SK-N-SH treated with all-trans-retinoic acid at 6 μM for 48 hours (cell line): ENCODE measurements at regions not wholly inside any gene's neighbourhood (a gene's known extent, or its start where the extent isn't known, plus 50 kb on each side); places are given as distances from the start of the nearest gene placed in this dataset.

ENCODE experiments used
- ATAC-seq: fragments of 200-7000 bp; cut with Tn5 transposase; 3 replicates; pipeline ENCODE4 v1.9.1; 2020; ENCODE audit warnings: mild to moderate bottlenecking, moderate library complexity
- ARNTL ChIP-seq: fragments of 450-650 bp; formaldehyde crosslinking; IDR thresholded peaks from 2 replicates; pipeline ENCODE4 v1.5.0; 2020; ENCODE audit warnings: low read depth, mild to moderate bottlenecking, moderate library complexity, borderline replicate concordance
- BACH2 ChIP-seq: fragments of 250-450 bp; sonication (Bioruptor Pico); IDR thresholded peaks from 2 replicates; pipeline ENCODE4 v1.9.0; 2021; ENCODE audit warnings: mild to moderate bottlenecking, borderline replicate concordance
- CSDC2 ChIP-seq: fragments of 250-450 bp; sonication (Bioruptor Pico); IDR thresholded peaks from 2 replicates; pipeline ENCODE4 v1.5.0; 2020; ENCODE audit warnings: mild to moderate bottlenecking, moderate library complexity
- ESRRG ChIP-seq: fragments of 250-450 bp; sonication (Bioruptor Pico); IDR thresholded peaks from 2 replicates; pipeline ENCODE4 v1.6.1; 2021; ENCODE audit warnings: mild to moderate bottlenecking
- GLIS3 ChIP-seq: fragments of 250-450 bp; sonication (Bioruptor Pico); IDR thresholded peaks from 2 replicates; pipeline ENCODE4 v1.5.0; 2020; ENCODE audit warnings: mild to moderate bottlenecking, moderate library complexity
- ISL1 ChIP-seq: fragments of 250-450 bp; sonication (Bioruptor Pico); IDR thresholded peaks from 2 replicates; pipeline ENCODE4 v2.1.2; 2022; ENCODE audit warnings: mild to moderate bottlenecking, moderate library complexity
- OSR1 ChIP-seq: fragments of 250-450 bp; sonication (Bioruptor Pico); IDR thresholded peaks from 2 replicates; pipeline ENCODE4 v1.8.0; 2022; ENCODE audit warnings: moderate library complexity, mild to moderate bottlenecking, inconsistent platforms
- PPARA ChIP-seq: fragments of 250-450 bp; sonication (Bioruptor Pico); IDR thresholded peaks from 2 replicates; pipeline ENCODE4 v1.5.0; 2020; ENCODE audit warnings: mild to moderate bottlenecking, borderline replicate concordance
- RARB ChIP-seq: fragments of 250-450 bp; sonication (Bioruptor Pico); IDR thresholded peaks from 2 replicates; pipeline ENCODE4 v1.8.0; 2021; ENCODE audit warnings: mild to moderate bottlenecking, moderate library complexity
- SNAI2 ChIP-seq: fragments of 250-450 bp; sonication (Bioruptor Pico); IDR thresholded peaks from 2 replicates; pipeline ENCODE4 v1.5.0; 2020; ENCODE audit warnings: mild to moderate bottlenecking, moderate library complexity
- TOX ChIP-seq: fragments of 250-450 bp; sonication (Bioruptor Pico); IDR thresholded peaks from 2 replicates; pipeline ENCODE4 v1.8.0; 2021; ENCODE audit warnings: mild to moderate bottlenecking, moderate library complexity, borderline replicate concordance
- ZC3H10 ChIP-seq: fragments of 250-450 bp; sonication (Bioruptor Pico); IDR thresholded peaks from 2 replicates; pipeline ENCODE4 v1.5.1; 2021; ENCODE audit warnings: mild to moderate bottlenecking, moderate library complexity
- ZFP3 ChIP-seq: fragments of 250-450 bp; sonication (Bioruptor Pico); IDR thresholded peaks from 2 replicates; pipeline ENCODE4 v1.5.0; 2020; ENCODE audit warnings: mild to moderate bottlenecking, moderate library complexity
- ZFP30 ChIP-seq: fragments of 450-650 bp; formaldehyde crosslinking; IDR thresholded peaks from 2 replicates; pipeline ENCODE4 v1.5.0; 2022; ENCODE audit warnings: mild to moderate bottlenecking, moderate library complexity
- ZNF565 ChIP-seq: fragments of 450-650 bp; formaldehyde crosslinking; conservative IDR thresholded peaks from 2 replicates; pipeline ENCODE4 v1.5.0; 2020; ENCODE audit warnings: low read depth, mild to moderate bottlenecking, moderate library complexity
- ZNF70 ChIP-seq: fragments of 450-650 bp; formaldehyde crosslinking; IDR thresholded peaks from 2 replicates; pipeline ENCODE4 v1.5.0; 2020; ENCODE audit warnings: mild to moderate bottlenecking, moderate library complexity
- ZNF8 ChIP-seq: fragments of 450-650 bp; formaldehyde crosslinking; IDR thresholded peaks from 2 replicates; pipeline ENCODE4 v1.5.0; 2020; ENCODE audit warnings: mild to moderate bottlenecking, moderate library complexity
- TF ChIP-seq, protein P1 (sequence below): fragments of 250-450 bp; sonication (Bioruptor Pico); IDR thresholded peaks from 2 replicates; pipeline ENCODE4 v1.5.0; 2020; ENCODE audit warnings: mild to moderate bottlenecking, moderate library complexity
- TF ChIP-seq, protein P2 (sequence below): fragments of 250-450 bp; sonication (Bioruptor Pico); IDR thresholded peaks from 2 replicates; pipeline ENCODE4 v1.5.1; 2021; ENCODE audit warnings: mild to moderate bottlenecking, moderate library complexity
- TF ChIP-seq, protein P3 (sequence below): fragments of 250-450 bp; sonication (Bioruptor Pico); IDR thresholded peaks from 2 replicates; pipeline ENCODE4 v1.8.0; 2020; ENCODE audit warnings: mild to moderate bottlenecking, moderate library complexity, borderline replicate concordance
- TF ChIP-seq, protein P4 (sequence below): fragments of 250-450 bp; sonication (Bioruptor Pico); IDR thresholded peaks from 2 replicates; pipeline ENCODE4 v1.5.1; 2020; ENCODE audit warnings: low read depth, mild to moderate bottlenecking, moderate library complexity
- TF ChIP-seq, protein P5 (sequence below): fragments of 250-450 bp; sonication (Bioruptor Pico); IDR thresholded peaks from 2 replicates; pipeline ENCODE4 v1.8.0; 2021; ENCODE audit warnings: low read depth, mild to moderate bottlenecking, moderate library complexity, borderline replicate concordance

DNA sequence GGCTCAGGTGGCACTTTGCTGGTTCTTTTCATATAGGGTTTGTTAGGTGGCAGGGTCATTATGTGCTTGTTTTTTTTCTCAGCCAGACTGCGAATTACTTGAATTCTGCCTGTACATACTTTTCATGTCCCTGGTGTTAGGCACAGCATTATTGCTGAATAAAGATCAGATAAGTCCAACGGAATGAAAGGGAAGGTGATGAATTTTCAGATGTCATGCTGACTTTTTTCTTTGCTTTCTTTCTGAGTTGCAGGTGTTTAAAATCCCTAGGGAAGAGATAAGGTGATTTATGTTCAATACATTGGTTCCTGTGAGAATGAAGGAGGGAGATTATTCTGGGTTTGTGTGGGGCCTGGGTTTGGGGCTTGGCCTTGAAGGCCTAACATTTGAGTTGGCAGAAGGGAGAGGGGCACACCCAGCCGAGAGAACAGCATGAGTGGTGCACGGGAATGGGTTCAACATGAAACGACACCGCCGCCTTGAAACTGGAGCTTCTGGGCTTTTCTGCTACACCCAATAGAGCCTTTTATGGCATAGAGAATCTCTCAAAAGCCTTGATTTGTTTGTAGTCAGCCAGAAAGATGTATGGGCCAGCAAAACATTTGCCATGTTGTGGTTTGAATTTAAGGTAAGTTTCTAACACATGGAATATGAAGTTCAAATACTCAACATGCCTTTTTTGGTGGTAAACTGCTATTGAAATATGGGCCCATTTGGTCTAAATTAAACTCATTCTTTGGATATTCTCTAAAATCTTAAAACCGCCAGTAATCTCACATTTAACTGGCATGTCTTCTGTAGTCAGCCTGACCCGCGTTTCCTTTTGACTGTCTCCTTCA is 477.0 kb downstream of the PCNX1 start:
- TF ChIP-seq ARNTL = no peak
- TF ChIP-seq ISL1 = no peak
- TF ChIP-seq TOX (CRISPR knock-in tag) = no peak
- TF ChIP-seq OSR1 (CRISPR knock-in tag) = no peak
- TF ChIP-seq, protein P1, sequence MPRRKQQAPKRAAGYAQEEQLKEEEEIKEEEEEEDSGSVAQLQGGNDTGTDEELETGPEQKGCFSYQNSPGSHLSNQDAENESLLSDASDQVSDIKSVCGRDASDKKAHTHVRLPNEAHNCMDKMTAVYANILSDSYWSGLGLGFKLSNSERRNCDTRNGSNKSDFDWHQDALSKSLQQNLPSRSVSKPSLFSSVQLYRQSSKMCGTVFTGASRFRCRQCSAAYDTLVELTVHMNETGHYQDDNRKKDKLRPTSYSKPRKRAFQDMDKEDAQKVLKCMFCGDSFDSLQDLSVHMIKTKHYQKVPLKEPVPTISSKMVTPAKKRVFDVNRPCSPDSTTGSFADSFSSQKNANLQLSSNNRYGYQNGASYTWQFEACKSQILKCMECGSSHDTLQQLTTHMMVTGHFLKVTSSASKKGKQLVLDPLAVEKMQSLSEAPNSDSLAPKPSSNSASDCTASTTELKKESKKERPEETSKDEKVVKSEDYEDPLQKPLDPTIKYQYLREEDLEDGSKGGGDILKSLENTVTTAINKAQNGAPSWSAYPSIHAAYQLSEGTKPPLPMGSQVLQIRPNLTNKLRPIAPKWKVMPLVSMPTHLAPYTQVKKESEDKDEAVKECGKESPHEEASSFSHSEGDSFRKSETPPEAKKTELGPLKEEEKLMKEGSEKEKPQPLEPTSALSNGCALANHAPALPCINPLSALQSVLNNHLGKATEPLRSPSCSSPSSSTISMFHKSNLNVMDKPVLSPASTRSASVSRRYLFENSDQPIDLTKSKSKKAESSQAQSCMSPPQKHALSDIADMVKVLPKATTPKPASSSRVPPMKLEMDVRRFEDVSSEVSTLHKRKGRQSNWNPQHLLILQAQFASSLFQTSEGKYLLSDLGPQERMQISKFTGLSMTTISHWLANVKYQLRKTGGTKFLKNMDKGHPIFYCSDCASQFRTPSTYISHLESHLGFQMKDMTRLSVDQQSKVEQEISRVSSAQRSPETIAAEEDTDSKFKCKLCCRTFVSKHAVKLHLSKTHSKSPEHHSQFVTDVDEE (CRISPR knock-in tag) = no peak
- TF ChIP-seq GLIS3 (CRISPR knock-in tag) = no peak
- TF ChIP-seq, protein P2, sequence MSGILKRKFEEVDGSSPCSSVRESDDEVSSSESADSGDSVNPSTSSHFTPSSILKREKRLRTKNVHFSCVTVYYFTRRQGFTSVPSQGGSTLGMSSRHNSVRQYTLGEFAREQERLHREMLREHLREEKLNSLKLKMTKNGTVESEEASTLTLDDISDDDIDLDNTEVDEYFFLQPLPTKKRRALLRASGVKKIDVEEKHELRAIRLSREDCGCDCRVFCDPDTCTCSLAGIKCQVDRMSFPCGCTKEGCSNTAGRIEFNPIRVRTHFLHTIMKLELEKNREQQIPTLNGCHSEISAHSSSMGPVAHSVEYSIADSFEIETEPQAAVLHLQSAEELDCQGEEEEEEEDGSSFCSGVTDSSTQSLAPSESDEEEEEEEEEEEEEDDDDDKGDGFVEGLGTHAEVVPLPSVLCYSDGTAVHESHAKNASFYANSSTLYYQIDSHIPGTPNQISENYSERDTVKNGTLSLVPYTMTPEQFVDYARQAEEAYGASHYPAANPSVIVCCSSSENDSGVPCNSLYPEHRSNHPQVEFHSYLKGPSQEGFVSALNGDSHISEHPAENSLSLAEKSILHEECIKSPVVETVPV (CRISPR knock-in tag) = no peak
- no peak for TF ChIP-seq ZNF8 (CRISPR knock-in tag)
- TF ChIP-seq, protein P3, sequence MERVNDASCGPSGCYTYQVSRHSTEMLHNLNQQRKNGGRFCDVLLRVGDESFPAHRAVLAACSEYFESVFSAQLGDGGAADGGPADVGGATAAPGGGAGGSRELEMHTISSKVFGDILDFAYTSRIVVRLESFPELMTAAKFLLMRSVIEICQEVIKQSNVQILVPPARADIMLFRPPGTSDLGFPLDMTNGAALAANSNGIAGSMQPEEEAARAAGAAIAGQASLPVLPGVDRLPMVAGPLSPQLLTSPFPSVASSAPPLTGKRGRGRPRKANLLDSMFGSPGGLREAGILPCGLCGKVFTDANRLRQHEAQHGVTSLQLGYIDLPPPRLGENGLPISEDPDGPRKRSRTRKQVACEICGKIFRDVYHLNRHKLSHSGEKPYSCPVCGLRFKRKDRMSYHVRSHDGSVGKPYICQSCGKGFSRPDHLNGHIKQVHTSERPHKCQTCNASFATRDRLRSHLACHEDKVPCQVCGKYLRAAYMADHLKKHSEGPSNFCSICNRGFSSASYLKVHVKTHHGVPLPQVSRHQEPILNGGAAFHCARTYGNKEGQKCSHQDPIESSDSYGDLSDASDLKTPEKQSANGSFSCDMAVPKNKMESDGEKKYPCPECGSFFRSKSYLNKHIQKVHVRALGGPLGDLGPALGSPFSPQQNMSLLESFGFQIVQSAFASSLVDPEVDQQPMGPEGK (CRISPR knock-in tag) = no peak
- TF ChIP-seq, protein P4, sequence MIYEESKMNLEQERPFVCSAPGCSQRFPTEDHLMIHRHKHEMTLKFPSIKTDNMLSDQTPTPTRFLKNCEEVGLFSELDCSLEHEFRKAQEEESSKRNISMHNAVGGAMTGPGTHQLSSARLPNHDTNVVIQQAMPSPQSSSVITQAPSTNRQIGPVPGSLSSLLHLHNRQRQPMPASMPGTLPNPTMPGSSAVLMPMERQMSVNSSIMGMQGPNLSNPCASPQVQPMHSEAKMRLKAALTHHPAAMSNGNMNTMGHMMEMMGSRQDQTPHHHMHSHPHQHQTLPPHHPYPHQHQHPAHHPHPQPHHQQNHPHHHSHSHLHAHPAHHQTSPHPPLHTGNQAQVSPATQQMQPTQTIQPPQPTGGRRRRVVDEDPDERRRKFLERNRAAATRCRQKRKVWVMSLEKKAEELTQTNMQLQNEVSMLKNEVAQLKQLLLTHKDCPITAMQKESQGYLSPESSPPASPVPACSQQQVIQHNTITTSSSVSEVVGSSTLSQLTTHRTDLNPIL (CRISPR knock-in tag) = no peak
- TF ChIP-seq ZC3H10 = no peak
- TF ChIP-seq, protein P5, sequence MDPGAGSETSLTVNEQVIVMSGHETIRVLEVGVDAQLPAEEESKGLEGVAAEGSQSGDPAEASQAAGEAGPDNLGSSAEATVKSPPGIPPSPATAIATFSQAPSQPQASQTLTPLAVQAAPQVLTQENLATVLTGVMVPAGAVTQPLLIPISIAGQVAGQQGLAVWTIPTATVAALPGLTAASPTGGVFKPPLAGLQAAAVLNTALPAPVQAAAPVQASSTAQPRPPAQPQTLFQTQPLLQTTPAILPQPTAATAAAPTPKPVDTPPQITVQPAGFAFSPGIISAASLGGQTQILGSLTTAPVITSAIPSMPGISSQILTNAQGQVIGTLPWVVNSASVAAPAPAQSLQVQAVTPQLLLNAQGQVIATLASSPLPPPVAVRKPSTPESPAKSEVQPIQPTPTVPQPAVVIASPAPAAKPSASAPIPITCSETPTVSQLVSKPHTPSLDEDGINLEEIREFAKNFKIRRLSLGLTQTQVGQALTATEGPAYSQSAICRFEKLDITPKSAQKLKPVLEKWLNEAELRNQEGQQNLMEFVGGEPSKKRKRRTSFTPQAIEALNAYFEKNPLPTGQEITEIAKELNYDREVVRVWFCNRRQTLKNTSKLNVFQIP (CRISPR knock-in tag) = no peak
- no peak for TF ChIP-seq ZNF565 (CRISPR knock-in tag)
- no peak for TF ChIP-seq ESRRG (CRISPR knock-in tag)
- TF ChIP-seq RARB (CRISPR knock-in tag) = no peak
- no peak for TF ChIP-seq ZNF70 (CRISPR knock-in tag)
- no peak for TF ChIP-seq CSDC2
- TF ChIP-seq ZFP3 (CRISPR knock-in tag) = no peak
- no peak for TF ChIP-seq PPARA (CRISPR knock-in tag)
- ATAC-seq = no peak

DNA sequence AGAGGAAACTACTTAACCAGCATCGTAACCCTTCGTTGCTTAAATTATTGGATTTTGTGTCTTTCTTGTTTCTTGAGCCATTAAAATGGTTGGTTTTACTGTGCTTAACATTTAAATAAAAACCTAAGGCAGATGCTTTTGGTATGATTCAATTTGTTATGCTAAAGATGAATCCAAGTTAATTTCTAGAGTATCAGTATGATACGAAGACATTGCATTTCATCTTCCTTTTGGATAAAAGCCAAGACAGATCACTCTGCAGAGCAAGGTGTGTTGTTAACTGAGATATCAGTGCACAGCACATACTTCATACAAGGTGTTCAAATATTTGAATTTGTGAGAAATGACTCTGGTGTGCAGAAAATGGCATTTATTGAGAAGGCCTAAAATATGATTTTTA is 480.5 kb downstream of the PCNX1 start:
- no peak for ATAC-seq
- TF ChIP-seq SNAI2 (CRISPR knock-in tag) = no peak
- no peak for TF ChIP-seq ESRRG (CRISPR knock-in tag)
- no peak for TF ChIP-seq BACH2 (CRISPR knock-in tag)
- no peak for TF ChIP-seq ZC3H10
- TF ChIP-seq ZNF8 (CRISPR knock-in tag) = no peak
- no peak for TF ChIP-seq ARNTL
- TF ChIP-seq, all 23 proteins: peak for 0

DNA sequence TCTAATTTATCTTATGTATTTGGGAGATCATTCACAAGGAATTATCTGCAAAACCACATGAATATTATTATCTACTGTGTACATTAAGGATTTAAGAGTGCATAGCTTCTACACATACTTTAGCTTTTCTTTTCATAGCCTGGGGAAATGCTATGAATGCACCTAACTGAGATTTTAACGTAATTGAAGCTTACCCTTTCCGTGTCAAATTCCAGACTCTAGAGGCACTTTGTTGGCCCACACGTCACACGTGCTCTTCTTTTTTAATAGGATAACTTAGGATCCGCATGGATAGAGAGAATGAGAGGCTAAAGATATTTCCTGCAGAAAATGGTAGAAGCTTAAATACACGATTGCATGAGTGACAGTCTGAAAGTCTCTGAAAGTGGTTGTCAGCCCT is 481.1 kb downstream of the PCNX1 start:
- no peak for ATAC-seq

More for the DNA sequence above, 481.1 kb downstream of the PCNX1 start:
- TF ChIP-seq, protein P3 (CRISPR knock-in tag) = no peak
- TF ChIP-seq ZFP30 = no peak
